ENCODE measurements at regions not wholly inside any gene's neighbourhood (a gene's known extent, or its start where the extent isn't known, plus 50 kb on each side); places are given as distances from the start of the nearest gene placed in this dataset.
"Not testable (repeated sequence)": the region's sequence is repeated elsewhere in the genome, so short reads cannot be mapped to it uniquely, and the experiment has no call there.

DNA sequence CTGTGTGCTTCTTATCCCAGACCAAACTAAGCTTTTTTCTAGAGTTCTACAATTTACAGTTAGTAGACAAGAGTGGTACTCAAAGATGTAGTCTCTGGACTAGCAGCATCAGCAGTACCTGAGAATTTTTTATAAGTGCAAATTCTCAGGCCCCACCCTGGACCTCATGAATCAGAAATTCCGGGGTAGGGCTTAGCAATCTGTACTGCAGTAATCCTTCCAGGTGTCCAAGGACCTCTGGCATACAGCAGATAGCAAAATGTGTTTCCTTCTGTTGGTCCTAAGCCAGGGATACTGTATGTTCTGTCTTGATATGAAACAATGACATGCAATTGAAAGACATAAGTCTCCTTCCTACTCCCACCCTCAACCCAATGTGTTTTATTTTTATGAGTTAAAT is 194.3 kb downstream of the MSX2 start:
- H3K4me1 Mint-ChIP-seq, result no peaks in the 10 kb centered on the region
- no peaks in the 10 kb centered on the region for H3K36me3 Mint-ChIP-seq
- H3K27me3 Mint-ChIP-seq, result peaks cover 7% of the 10 kb centered on the region
- no peaks in the 10 kb centered on the region for H3K9me3 Mint-ChIP-seq
- no peak overlapping the region for H3K27ac Mint-ChIP-seq
- no peak overlapping the region for H3K4me3 Mint-ChIP-seq

DNA sequence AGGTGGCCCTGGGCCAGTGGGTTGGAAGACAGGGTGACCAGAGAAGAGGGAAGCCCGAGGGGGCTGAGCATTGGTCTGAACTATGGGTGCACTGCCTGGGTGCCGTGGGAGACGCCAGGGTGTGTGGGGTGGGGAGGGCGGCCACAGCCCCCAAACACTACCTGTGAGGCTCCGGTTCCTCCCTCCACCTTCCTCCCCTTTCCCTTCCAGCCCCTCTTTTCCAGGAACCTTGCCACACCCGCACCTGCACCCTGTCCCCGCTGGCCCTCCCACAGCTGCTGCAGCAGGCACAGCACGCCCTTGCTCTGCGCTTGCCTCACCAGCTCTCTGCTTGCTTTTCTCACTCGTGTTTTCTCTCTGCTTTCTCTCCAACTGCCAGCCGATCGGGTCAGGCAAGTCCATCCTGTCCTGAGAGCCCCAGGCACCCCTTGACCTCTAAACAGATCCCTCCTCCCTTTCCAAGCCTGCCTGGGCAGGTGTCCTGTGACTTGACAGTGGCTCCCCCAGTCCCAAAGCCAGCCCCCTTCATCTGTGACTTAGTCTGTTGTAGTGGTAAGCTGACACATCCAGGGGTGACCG is 193.7 kb downstream of the MSX2 start:
- Mint-ChIP-seq H3K9me3 (no peaks in the 10 kb centered on the region), H3K27ac (no peak overlapping the region), H3K36me3 (no peaks in the 10 kb centered on the region), H3K4me3 (no peak overlapping the region), H3K27me3 (peaks cover 6% of the 10 kb centered on the region), H3K4me1 (no peaks in the 10 kb centered on the region)

DNA sequence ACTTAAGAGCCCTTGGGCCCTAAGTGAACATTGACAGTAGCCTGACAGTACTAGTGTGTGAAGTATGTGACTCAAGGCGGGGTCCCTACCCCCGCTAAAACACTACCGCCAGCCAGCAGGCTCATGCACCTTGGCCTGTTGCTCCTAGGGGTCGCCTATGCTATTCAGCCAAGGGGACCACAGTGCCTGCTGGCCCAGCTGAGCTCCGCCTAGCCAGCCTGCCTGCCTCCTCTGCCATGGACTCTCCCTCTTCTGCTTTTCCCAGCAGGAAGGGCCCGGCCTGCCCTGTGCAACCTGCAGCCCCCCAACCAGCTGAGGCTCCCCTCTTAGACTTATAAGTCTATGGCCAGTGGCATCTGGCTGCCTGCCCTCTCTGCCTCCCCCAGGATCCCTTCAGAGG is 193.1 kb downstream of the MSX2 start:
- not testable (repeated sequence) for H3K9me3 Mint-ChIP-seq, H3K4me1 Mint-ChIP-seq, H3K4me3 Mint-ChIP-seq, H3K36me3 Mint-ChIP-seq, H3K27me3 Mint-ChIP-seq, H3K27ac Mint-ChIP-seq

- H3K36me3 Mint-ChIP-seq, H3K27ac Mint-ChIP-seq, H3K9me3 Mint-ChIP-seq, H3K4me1 Mint-ChIP-seq, H3K4me3 Mint-ChIP-seq, H3K27me3 Mint-ChIP-seq: not testable (repeated sequence)
Measured at GRCh38 chr5:174916924-174917323, 192.5 kb downstream of the MSX2 start.

GRCh38 chr5:174916227-174916626 is 191.8 kb downstream of the MSX2 start:
- H3K27me3 Mint-ChIP-seq, result peaks cover 13% of the 10 kb centered on the region

GRCh38 chr5:174911118-174911517 is 186.7 kb downstream of the MSX2 start:
- no peaks in the 10 kb centered on the region for H3K36me3 Mint-ChIP-seq
- H3K27me3 Mint-ChIP-seq, result peaks cover 33% of the 10 kb centered on the region
- no peak overlapping the region for H3K27ac Mint-ChIP-seq
- no peak overlapping the region for H3K4me3 Mint-ChIP-seq
- no peaks in the 10 kb centered on the region for H3K4me1 Mint-ChIP-seq
- H3K9me3 Mint-ChIP-seq, result no peaks in the 10 kb centered on the region

More at GRCh38 chr5:174916227-174916626, 191.8 kb downstream of the MSX2 start:
- H3K36me3 Mint-ChIP-seq, result no peaks in the 10 kb centered on the region
- no peaks in the 10 kb centered on the region for H3K4me1 Mint-ChIP-seq
- H3K9me3 Mint-ChIP-seq, result no peaks in the 10 kb centered on the region
- H3K27ac Mint-ChIP-seq, result no peak overlapping the region
- H3K4me3 Mint-ChIP-seq, result no peak overlapping the region

DNA sequence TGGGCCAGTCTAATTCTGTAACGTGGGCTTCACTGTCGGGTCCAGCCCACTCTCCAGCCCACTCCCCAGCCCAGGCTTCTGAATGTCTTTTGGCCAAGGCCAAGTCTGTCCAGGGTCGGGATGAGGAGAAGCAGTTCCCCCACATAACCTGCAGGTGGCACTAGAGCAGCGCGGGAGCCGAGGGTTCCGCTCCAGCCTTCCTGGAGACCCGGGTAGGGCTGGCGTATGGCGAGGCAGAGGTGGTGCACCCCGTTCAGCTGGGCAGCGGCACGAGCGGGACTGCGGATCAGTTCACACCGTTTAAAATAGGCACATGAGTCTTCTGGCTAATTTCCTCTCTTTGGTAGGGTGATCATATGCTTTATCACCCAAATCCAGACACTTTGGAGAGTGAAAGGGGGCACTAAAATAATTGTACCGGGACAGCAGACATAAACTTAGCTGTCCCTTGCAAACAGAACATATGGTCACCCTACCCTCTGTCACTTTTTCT is 185.9 kb downstream of the MSX2 start:
- Mint-ChIP-seq H3K27me3 (peaks cover 32% of the 10 kb centered on the region), H3K4me1 (no peaks in the 10 kb centered on the region), H3K9me3 (no peaks in the 10 kb centered on the region), H3K4me3 (no peak overlapping the region), H3K27ac (no peak overlapping the region), H3K36me3 (no peaks in the 10 kb centered on the region)

GRCh38 chr5:174903172-174903732 is 178.9 kb downstream of the MSX2 start:
- H3K9me3 Mint-ChIP-seq, result no peaks in the 10 kb centered on the region
- no peak overlapping the region for H3K4me3 Mint-ChIP-seq
- H3K27ac Mint-ChIP-seq, result no peak overlapping the region
- H3K36me3 Mint-ChIP-seq, result no peaks in the 10 kb centered on the region
- peaks cover 30% of the 10 kb centered on the region for H3K27me3 Mint-ChIP-seq
- H3K4me1 Mint-ChIP-seq, result no peaks in the 10 kb centered on the region

DNA sequence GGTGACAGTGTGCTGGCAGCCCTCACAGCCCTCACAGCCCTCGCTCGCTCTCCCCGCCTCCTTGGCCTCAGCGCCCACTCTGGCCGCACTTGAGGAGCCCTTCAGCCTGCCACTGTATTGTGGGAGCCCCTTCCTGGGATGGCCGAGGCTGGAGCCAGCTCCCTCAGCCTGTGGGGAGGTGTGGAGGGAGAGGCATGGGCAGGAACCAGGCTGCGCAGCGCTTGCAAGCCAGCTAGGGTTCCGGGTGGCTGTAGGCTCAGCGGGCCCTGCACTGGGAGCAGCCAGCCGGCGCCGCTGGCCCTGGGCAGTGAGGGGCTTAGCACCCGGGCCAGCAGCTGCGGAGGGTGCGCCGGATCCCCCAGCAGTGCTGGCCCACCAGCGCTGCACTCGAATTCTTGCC is 177.0 kb downstream of the MSX2 start:
- H3K27me3 Mint-ChIP-seq, result peaks cover 19% of the 10 kb centered on the region
- H3K27ac Mint-ChIP-seq, result no peak overlapping the region
- H3K4me1 Mint-ChIP-seq, result no peaks in the 10 kb centered on the region
- no peak overlapping the region for H3K4me3 Mint-ChIP-seq
- no peaks in the 10 kb centered on the region for H3K9me3 Mint-ChIP-seq
- H3K36me3 Mint-ChIP-seq, result no peaks in the 10 kb centered on the region

- H3K27ac Mint-ChIP-seq, result no peak overlapping the region
- peaks cover 12% of the 10 kb centered on the region for H3K27me3 Mint-ChIP-seq
- no peaks in the 10 kb centered on the region for H3K9me3 Mint-ChIP-seq
- H3K36me3 Mint-ChIP-seq, result no peaks in the 10 kb centered on the region
- H3K4me1 Mint-ChIP-seq, result no peaks in the 10 kb centered on the region
- no peak overlapping the region for H3K4me3 Mint-ChIP-seq
Measured at GRCh38 chr5:174900240-174900865, 176.0 kb downstream of the MSX2 start.

GRCh38 chr5:174897281-174897950 is 173.0 kb downstream of the MSX2 start:
- peaks cover 6% of the 10 kb centered on the region for H3K27me3 Mint-ChIP-seq
- no peaks in the 10 kb centered on the region for H3K9me3 Mint-ChIP-seq
- no peak overlapping the region for H3K27ac Mint-ChIP-seq
- no peak overlapping the region for H3K4me3 Mint-ChIP-seq
- no peaks in the 10 kb centered on the region for H3K36me3 Mint-ChIP-seq
- H3K4me1 Mint-ChIP-seq, result no peaks in the 10 kb centered on the region

- H3K27me3 Mint-ChIP-seq, result peaks cover 11% of the 10 kb centered on the region
- no peaks in the 10 kb centered on the region for H3K9me3 Mint-ChIP-seq
- H3K4me1 Mint-ChIP-seq, result no peaks in the 10 kb centered on the region
- H3K4me3 Mint-ChIP-seq, result no peak overlapping the region
- H3K36me3 Mint-ChIP-seq, result no peaks in the 10 kb centered on the region
- H3K27ac Mint-ChIP-seq, result no peak overlapping the region
Measured at GRCh38 chr5:174895360-174895759, 171.0 kb downstream of the MSX2 start.

- no peak overlapping the region for H3K27ac Mint-ChIP-seq
- H3K27me3 Mint-ChIP-seq, result peaks cover 9% of the 10 kb centered on the region
- H3K4me1 Mint-ChIP-seq, result no peaks in the 10 kb centered on the region
- no peak overlapping the region for H3K4me3 Mint-ChIP-seq
- H3K36me3 Mint-ChIP-seq, result no peaks in the 10 kb centered on the region
- H3K9me3 Mint-ChIP-seq, result no peaks in the 10 kb centered on the region
Measured at GRCh38 chr5:174892742-174893141, 168.4 kb downstream of the MSX2 start.

DNA sequence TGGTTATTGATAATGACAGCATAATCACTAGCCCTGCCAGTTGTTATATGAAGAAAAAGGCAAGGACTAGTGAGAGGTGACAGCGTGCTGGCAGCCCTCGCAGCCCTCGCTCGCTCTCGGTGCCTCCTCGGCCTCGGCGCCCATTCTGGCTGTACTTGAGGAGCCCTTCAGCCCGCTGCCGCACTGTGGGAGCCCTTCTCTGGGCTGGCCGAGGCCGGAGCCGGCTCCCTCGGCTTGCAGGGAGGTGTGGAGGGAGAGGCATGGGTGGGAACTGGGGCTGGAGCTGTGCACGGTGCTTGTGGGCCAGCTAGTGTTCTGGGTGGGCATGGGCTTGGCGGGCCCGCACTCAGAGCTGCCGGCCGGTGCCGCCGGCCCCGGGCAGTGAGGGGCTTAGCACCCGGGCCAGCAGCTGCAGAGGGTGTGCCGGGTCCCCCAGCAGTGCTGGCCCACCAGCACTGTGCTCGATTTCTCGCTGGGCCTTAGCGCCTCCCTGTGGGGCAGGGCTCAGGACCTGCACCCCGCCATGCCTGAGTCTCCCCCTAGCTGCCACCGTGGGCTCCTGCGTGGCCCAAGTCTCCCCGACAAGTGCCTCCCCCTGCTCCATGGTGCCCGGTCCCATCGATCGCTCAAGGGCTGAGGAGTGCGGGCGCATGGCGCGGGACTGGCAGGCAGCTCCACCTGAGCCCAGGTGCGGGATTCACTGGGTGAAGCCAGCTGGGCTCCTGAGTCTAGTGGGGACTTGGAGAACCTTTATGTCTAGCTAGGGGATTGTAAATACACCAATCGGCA is 156.2 kb downstream of the MSX2 start:
- not testable (repeated sequence) for H3K4me3 Mint-ChIP-seq, H3K9me3 Mint-ChIP-seq, H3K4me1 Mint-ChIP-seq, H3K36me3 Mint-ChIP-seq, H3K27me3 Mint-ChIP-seq, H3K27ac Mint-ChIP-seq

DNA sequence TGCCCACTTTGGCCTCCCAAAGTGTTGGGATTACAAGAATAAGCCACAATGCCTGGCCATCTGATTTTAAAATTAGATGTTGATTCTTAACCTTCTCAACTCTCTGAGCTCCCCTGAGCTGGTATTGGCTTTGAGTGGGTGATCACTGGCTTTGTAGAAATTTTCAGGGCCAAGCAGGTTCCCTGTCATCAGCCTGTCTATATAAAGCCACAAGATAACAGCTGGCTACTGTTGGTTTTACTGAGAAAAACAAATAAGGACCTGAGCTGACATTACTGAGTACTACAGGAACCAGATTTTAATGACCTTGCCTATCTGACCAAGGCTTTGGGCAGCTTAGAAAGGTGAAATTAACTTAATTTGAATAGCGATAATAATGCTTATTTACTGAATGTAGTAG is 153.6 kb downstream of the MSX2 start:
- H3K9me3 Mint-ChIP-seq, result no peaks in the 10 kb centered on the region
- H3K36me3 Mint-ChIP-seq, result no peaks in the 10 kb centered on the region
- H3K27me3 Mint-ChIP-seq, result no peaks in the 10 kb centered on the region
- H3K27ac Mint-ChIP-seq, result no peak overlapping the region
- H3K4me1 Mint-ChIP-seq, result no peaks in the 10 kb centered on the region
- H3K4me3 Mint-ChIP-seq, result no peak overlapping the region

GRCh38 chr5:174872271-174872670 is 147.9 kb downstream of the MSX2 start:
- no peak overlapping the region for H3K4me3 Mint-ChIP-seq
- no peaks in the 10 kb centered on the region for H3K36me3 Mint-ChIP-seq
- no peaks in the 10 kb centered on the region for H3K4me1 Mint-ChIP-seq
- H3K27me3 Mint-ChIP-seq, result peaks cover 1% of the 10 kb centered on the region
- H3K9me3 Mint-ChIP-seq, result no peaks in the 10 kb centered on the region
- H3K27ac Mint-ChIP-seq, result no peak overlapping the region
